GM19468 (cell line): ENCODE measurements at regions not wholly inside any gene's neighbourhood (a gene's known extent, or its start where the extent isn't known, plus 50 kb on each side); places are given as distances from the start of the nearest gene placed in this dataset.
"Not testable (repeated sequence)": the region's sequence is repeated elsewhere in the genome, so short reads cannot be mapped to it uniquely, and the experiment has no call there.

Experiments
- ATAC-seq: cut with Tn5 transposase; IDR thresholded peaks from one replicate; pipeline ENCODE4 v1.9.1; 2021; ENCODE audit warnings: mild to moderate bottlenecking, moderate library complexity, moderate number of reproducible peaks; ENCODE audit not compliant: unreplicated experiment; ENCODE audit errors: extremely low read depth

DNA sequence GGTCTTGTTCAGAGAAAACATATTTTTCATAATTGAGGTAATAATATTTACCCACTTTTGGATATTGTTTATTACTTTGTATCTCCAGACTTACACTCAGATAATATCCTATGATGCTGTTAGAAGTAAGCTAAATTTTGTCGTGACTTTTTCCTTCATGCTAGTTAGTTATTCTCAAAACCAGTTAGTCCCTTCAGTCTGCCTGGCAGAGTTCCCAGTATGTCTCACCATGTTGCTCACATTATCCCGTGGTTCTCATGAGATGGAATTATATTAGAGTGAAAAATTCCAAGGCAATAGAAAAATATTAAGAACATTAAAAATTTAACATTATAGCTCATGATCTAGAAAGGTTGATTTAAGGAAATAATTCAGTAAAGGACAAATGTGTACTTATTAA lies 81.5 kb upstream of the SMIM30 start:
- ATAC-seq, result no peak

- ATAC-seq, result no peak
Measured at GRCh38 chr7:113199136-113199535, 80.8 kb upstream of the SMIM30 start.

DNA sequence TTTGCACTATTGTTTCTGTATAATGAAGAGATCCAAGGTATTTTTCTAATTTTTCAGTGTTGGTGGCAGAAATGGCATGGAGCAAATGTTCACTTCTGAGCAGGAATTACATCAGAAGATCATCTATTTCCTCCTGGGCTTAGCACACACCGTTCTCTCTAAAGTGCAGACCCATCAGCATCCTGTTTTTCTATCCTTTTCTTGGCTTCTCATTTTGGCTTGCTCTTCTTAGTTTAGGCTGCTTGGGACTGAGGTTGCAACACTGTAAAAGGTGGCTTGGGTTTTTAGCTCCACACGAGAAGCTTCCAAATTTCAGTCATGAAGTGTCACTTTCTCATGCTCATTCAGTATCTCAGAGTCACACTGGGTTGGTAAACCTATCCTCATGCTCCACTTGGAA lies 79.9 kb upstream of the SMIM30 start:
- ATAC-seq, result no peak

GRCh38 chr7:113197274-113197673 lies 78.9 kb upstream of the SMIM30 start:
- no peak for ATAC-seq

GRCh38 chr7:113188396-113188795 lies 70.0 kb upstream of the SMIM30 start:
- ATAC-seq, result no peak

- ATAC-seq, result no peak
Measured at GRCh38 chr7:113179313-113179712, 61.0 kb upstream of the SMIM30 start.

DNA sequence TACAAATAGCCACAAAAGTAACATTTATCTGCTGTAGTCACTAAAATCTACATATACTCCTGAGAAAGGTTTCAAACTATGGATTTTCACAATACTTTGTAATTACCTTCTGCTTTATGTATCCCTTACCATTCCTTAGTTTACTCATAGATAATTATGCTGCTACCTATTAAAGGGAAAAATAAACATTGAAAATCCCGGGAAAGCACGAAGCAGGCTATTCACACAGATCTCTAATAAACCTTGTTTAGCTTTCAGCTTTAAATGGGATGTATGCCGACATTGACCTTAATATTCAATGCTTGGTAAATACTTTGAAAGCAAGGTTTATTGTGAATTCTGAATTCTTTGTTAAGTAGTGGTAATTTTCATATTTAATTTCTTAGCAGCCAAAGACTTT lies 58.5 kb upstream of the SMIM30 start:
- no peak for ATAC-seq

DNA sequence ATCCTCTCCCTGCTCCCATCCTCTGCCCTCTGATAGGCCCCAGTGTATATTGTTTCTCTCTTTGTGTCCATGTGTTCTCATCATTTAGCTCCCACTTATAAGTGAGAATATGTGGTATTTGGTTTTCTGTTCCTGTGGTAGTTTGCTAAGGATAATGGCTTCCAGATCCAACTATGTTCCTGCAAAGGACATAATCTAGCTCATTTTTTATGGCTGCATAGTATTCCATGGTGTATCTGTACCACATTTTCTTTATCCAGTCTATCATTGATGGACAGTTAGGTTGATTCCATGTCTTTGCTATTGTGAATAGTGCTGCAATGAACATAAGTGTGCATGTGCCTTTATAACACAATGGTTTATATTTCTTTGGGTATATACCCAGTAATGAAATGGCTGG lies 57.8 kb upstream of the SMIM30 start:
- not testable (repeated sequence) for ATAC-seq

DNA sequence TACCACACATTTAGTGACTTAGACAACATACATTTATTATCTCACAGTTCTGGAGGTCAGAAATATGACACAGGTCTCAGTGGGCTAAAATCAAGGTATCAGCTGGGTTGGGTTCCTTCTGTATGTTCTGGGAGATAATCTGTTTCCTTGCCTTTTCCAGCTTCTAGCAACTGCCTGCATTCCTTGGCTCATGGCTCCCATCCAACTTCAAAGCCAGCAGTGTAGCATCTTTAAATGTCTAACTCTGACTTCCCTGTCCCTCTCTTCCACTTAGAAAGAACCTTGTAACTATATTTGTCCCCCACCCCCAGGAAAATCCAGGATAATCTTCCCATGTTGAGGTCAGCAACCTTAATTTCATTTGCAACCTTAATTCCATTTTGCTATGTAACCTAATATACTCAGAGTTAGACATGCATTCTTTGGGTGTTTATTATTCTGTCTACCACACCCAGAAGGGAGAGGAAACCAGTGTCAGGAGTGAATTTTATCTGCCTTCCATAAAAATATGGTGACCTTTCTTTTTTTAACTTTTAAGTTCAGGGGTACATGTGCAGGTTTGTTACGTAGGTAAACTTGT lies 57.3 kb upstream of the SMIM30 start:
- no peak for ATAC-seq

- ATAC-seq, result no peak
Measured at GRCh38 chr7:113172726-113173125, 54.4 kb upstream of the SMIM30 start.

DNA sequence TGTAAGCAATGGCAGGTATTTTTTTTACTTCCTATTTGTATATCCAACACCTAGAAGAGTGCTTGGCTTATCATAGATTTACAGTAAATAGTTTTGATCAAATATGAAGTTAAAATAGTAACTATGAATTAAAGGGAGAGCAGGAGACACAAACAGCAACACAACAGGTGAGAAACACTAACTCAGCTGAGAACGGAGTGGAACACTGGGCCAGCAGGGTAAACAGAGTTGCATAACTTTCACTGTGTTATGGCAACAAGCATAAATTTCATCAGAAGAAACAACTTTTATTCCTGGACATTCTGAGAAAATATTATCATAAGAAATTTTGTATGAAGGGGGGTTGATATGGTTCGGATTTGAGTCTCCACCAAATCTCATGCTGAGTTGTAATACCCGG lies 52.2 kb upstream of the SMIM30 start:
- ATAC-seq, result no peak
